Activated T-cell treated with anti-CD3 and anti-CD28 coated beads, Interleukin-2, amount 50 U/mL, for 4 hours (primary cell): ENCODE measurements at regions not wholly inside any gene's neighbourhood (a gene's known extent, or its start where the extent isn't known, plus 50 kb on each side); places are given as distances from the start of the nearest gene placed in this dataset.
"Not testable (repeated sequence)": the region's sequence is repeated elsewhere in the genome, so short reads cannot be mapped to it uniquely, and the experiment has no call there.

ENCODE experiments used
- ATAC-seq, 2 donors: fragments of 200-7000 bp; cut with Tn5 transposase; one replicate each; pipeline ENCODE4 v1.10.0; 2021
- DNase-seq: peaks from one replicate; pipeline ENCODE4 v3.0.0-alpha.2; 2020
- H3K27me3 Mint-ChIP-seq: one replicate; pipeline ENCODE4 v1.8.0; 2021; ENCODE audit warnings: low read depth, mixed read lengths
- H3K36me3 Mint-ChIP-seq: one replicate; pipeline ENCODE4 v1.8.0; 2022; ENCODE audit warnings: mixed read lengths; ENCODE audit not compliant: insufficient read depth
- H3K4me1 Mint-ChIP-seq: one replicate; pipeline ENCODE4 v1.8.0; 2021; ENCODE audit warnings: low read depth, mixed read lengths
- H3K4me3 Mint-ChIP-seq: one replicate; pipeline ENCODE4 v1.8.0; 2021; ENCODE audit warnings: mild to moderate bottlenecking, moderate library complexity, mixed read lengths
- H3K9me3 Mint-ChIP-seq: one replicate; pipeline ENCODE4 v1.8.0; 2021; ENCODE audit warnings: mixed read lengths

- no peak for ATAC-seq
- no peaks in the 10 kb centered on the region for H3K36me3 Mint-ChIP-seq
- H3K9me3 Mint-ChIP-seq: peaks cover 3% of the 10 kb centered on the region
- no peaks in the 10 kb centered on the region for H3K27me3 Mint-ChIP-seq
- DNase-seq: no peak
- H3K4me1 Mint-ChIP-seq: no peaks in the 10 kb centered on the region
- H3K4me3 Mint-ChIP-seq: no peak overlapping the region
These were observed 233.5 kb upstream of the TMEM132C start for GRCh38 chr12:128033473-128033872.

GRCh38 chr12:128040971-128041370 lies 226.0 kb upstream of the TMEM132C start:
- Mint-ChIP-seq H3K9me3 (peaks cover 10% of the 10 kb centered on the region), H3K4me3 (no peak overlapping the region), H3K27me3 (no peaks in the 10 kb centered on the region), H3K36me3 (no peaks in the 10 kb centered on the region), H3K4me1 (no peaks in the 10 kb centered on the region)
- ATAC-seq (no peak), DNase-seq (no peak)

- not testable (repeated sequence) for H3K27me3 Mint-ChIP-seq, DNase-seq
- H3K9me3 Mint-ChIP-seq: peaks cover 10% of the 10 kb centered on the region
These were observed 224.7 kb upstream of the TMEM132C start for GRCh38 chr12:128042283-128042682.

DNA sequence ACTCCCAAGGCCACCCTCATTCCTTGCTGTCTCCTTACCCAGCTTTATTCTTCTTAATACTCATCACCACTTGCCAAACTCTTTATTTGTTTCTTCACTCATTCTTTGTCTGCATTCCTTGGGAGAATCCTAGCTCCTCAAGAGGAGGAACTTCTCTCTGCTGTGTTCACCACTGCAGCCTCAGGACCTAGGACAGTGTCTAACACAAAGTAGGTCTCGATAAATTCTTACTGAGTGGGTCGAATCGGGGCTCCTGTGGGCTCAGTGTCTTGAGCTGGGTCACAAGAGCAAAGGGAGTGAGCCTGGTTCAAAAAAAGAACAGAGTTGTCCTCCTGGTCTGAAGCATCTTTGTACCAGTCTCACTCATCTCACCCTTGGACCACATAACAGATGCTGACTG lies 224.1 kb upstream of the TMEM132C start:
- ATAC-seq (no peak), DNase-seq (no peak)
- H3K27me3 Mint-ChIP-seq: no peaks in the 10 kb centered on the region
- no peak overlapping the region for H3K4me3 Mint-ChIP-seq
- no peaks in the 10 kb centered on the region for H3K4me1 Mint-ChIP-seq
- peaks cover 10% of the 10 kb centered on the region for H3K9me3 Mint-ChIP-seq
- no peaks in the 10 kb centered on the region for H3K36me3 Mint-ChIP-seq

More at GRCh38 chr12:128042283-128042682, 224.7 kb upstream of the TMEM132C start:
- not testable (repeated sequence) for H3K36me3 Mint-ChIP-seq, H3K4me1 Mint-ChIP-seq, ATAC-seq, H3K4me3 Mint-ChIP-seq

DNA sequence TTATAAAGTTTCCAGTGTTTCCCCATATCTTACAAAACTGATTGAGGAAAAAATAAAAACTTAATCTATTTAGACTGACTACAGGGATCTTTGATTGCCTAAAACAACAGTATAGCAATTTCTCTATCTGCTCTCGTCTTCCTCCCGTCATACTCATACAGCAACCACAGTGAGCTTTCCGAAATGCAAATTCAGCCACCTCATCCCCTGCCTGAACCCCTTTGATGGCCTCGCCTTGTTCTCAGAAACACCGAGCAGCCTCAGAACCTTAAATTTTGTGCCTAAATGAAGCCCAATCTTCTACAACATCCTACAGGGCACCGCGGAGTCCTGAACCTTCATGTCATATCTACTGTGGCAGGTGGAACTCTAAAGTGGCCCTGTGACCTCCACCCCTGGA lies 223.7 kb upstream of the TMEM132C start:
- Mint-ChIP-seq H3K9me3 (peaks cover 10% of the 10 kb centered on the region), H3K27me3 (no peaks in the 10 kb centered on the region), H3K4me3 (no peak overlapping the region), H3K36me3 (no peaks in the 10 kb centered on the region), H3K4me1 (no peaks in the 10 kb centered on the region)
- ATAC-seq (no peak), DNase-seq (no peak)

GRCh38 chr12:128047266-128048060 lies 219.5 kb upstream of the TMEM132C start:
- DNase-seq (no peak), ATAC-seq (no peak)
- H3K36me3 Mint-ChIP-seq: no peaks in the 10 kb centered on the region
- no peaks in the 10 kb centered on the region for H3K4me1 Mint-ChIP-seq
- H3K4me3 Mint-ChIP-seq: no peak overlapping the region
- peaks cover 5% of the 10 kb centered on the region for H3K9me3 Mint-ChIP-seq
- no peaks in the 10 kb centered on the region for H3K27me3 Mint-ChIP-seq

DNA sequence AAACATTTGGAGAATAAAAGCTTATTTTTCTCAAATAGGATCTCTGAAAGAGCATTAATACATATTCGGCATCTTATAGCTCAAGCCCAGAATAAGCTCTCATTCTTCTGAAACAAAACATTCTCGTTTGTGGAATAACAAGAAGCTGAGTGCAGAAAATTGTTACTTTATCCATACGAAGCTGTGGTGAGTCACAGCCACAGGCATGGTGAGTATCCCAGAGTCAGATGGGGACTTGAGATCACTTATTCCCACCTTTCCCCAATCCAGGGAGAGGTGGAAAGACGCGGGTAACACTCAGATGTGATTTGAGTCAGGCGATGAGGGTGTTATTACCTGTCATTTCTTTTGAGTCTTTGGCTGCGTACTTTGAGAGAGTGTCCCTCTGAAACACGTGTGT lies 214.6 kb upstream of the TMEM132C start:
- ATAC-seq: no peak
- no peaks in the 10 kb centered on the region for H3K36me3 Mint-ChIP-seq
- H3K4me3 Mint-ChIP-seq: no peak overlapping the region
- H3K9me3 Mint-ChIP-seq: no peaks in the 10 kb centered on the region
- H3K27me3 Mint-ChIP-seq: no peaks in the 10 kb centered on the region
- no peak for DNase-seq
- H3K4me1 Mint-ChIP-seq: no peaks in the 10 kb centered on the region

DNA sequence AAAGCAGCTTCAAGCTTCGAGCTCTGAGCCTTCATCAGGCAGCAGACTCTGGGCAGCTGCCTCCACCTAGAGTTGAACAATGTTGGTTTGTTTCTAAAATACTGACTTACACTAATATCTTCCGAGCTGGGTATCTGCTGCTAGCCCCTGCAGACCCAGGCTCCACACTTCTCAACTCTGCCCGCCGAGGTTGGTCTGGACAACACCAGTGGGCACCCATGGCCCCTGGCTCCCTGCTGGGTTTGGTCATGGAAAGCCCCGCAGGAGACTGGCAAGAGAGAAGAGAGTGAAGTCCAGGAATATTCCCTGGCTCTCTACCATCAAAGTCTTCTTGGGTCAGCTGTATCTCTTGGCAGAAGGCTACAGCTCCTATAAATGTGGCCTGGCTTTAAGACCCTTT lies 214.2 kb upstream of the TMEM132C start:
- no peak for ATAC-seq
- no peaks in the 10 kb centered on the region for H3K4me1 Mint-ChIP-seq

DNA sequence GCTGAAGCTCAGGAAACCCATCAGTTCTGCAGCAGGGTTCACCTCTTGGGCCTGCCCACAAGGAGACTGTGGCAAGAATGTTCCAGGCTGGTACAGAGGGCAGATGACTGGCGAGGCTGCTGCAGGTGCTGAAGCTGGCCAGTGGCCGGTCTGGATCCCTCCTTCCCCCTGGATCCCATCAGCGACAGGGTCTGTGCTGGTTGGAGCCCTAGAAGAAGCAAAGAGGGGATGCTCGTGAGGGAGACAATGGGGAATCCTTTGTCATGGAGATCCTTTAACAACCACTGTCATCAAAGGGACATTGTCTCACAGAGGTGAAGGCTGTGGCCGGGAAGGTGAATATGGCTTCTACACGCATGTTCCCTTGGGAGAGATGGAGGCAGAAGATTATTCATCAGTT lies 211.4 kb upstream of the TMEM132C start:
- no peak for ATAC-seq
- DNase-seq: no peak
- H3K27me3 Mint-ChIP-seq: no peaks in the 10 kb centered on the region
- H3K36me3 Mint-ChIP-seq: no peaks in the 10 kb centered on the region
- H3K4me1 Mint-ChIP-seq: no peaks in the 10 kb centered on the region
- no peaks in the 10 kb centered on the region for H3K9me3 Mint-ChIP-seq
- H3K4me3 Mint-ChIP-seq: no peak overlapping the region

More for the DNA sequence above, 214.2 kb upstream of the TMEM132C start:
- H3K36me3 Mint-ChIP-seq: no peaks in the 10 kb centered on the region
- no peaks in the 10 kb centered on the region for H3K27me3 Mint-ChIP-seq
- H3K9me3 Mint-ChIP-seq: no peaks in the 10 kb centered on the region
- H3K4me3 Mint-ChIP-seq: no peak overlapping the region
- no peak for DNase-seq

GRCh38 chr12:128056136-128056801 lies 210.7 kb upstream of the TMEM132C start:
- DNase-seq: no peak
- H3K4me1 Mint-ChIP-seq: no peaks in the 10 kb centered on the region
- no peaks in the 10 kb centered on the region for H3K27me3 Mint-ChIP-seq
- H3K9me3 Mint-ChIP-seq: no peaks in the 10 kb centered on the region
- H3K36me3 Mint-ChIP-seq: no peaks in the 10 kb centered on the region
- no peak overlapping the region for H3K4me3 Mint-ChIP-seq
- no peak for ATAC-seq

- no peak for ATAC-seq
- no peaks in the 10 kb centered on the region for H3K36me3 Mint-ChIP-seq
- H3K4me1 Mint-ChIP-seq: no peaks in the 10 kb centered on the region
These were observed 209.4 kb upstream of the TMEM132C start for GRCh38 chr12:128057586-128057985.

GRCh38 chr12:128059621-128060370 lies 207.2 kb upstream of the TMEM132C start:
- Mint-ChIP-seq H3K4me3 (no peak overlapping the region), H3K4me1 (no peaks in the 10 kb centered on the region), H3K9me3 (peaks cover 3% of the 10 kb centered on the region), H3K36me3 (no peaks in the 10 kb centered on the region), H3K27me3 (no peaks in the 10 kb centered on the region)
- DNase-seq: no peak
- ATAC-seq: no peak

More at GRCh38 chr12:128057586-128057985, 209.4 kb upstream of the TMEM132C start:
- H3K27me3 Mint-ChIP-seq: no peaks in the 10 kb centered on the region
- no peaks in the 10 kb centered on the region for H3K9me3 Mint-ChIP-seq
- DNase-seq: no peak
- H3K4me3 Mint-ChIP-seq: no peak overlapping the region

GRCh38 chr12:128068211-128068610 lies 198.8 kb upstream of the TMEM132C start:
- Mint-ChIP-seq H3K27me3 (no peaks in the 10 kb centered on the region), H3K9me3 (peaks cover 3% of the 10 kb centered on the region), H3K4me1 (no peaks in the 10 kb centered on the region), H3K36me3 (no peaks in the 10 kb centered on the region), H3K4me3 (no peak overlapping the region)
- no peak for DNase-seq
- ATAC-seq: no peak

- no peaks in the 10 kb centered on the region for H3K4me1 Mint-ChIP-seq
- H3K4me3 Mint-ChIP-seq: no peak overlapping the region
- no peak for DNase-seq
- H3K27me3 Mint-ChIP-seq: no peaks in the 10 kb centered on the region
- ATAC-seq: no peak
- H3K36me3 Mint-ChIP-seq: no peaks in the 10 kb centered on the region
- no peaks in the 10 kb centered on the region for H3K9me3 Mint-ChIP-seq
These were observed 197.5 kb upstream of the TMEM132C start for GRCh38 chr12:128069359-128069997.
